Uterus (tissue), 3 donors: ENCODE measurements at regions not wholly inside any gene's neighbourhood (a gene's known extent, or its start where the extent isn't known, plus 50 kb on each side); places are given as distances from the start of the nearest gene placed in this dataset.

Experiments used
- DNase-seq, 2 donors: peaks; one replicate each; pipeline ENCODE4 v3.0.0-alpha.2; 2019 to 2020
- H3K27ac ChIP-seq, 2 donors: fragments of 200-600 bp; sonication (generic); 1 replicate in 1 of 2; 2 replicates in 1 of 2; pipeline ENCODE4 v1.5.1; 2016 to 2018
- H3K27me3 ChIP-seq, 2 donors: fragments of 200-600 bp; sonication (generic); one replicate each; pipeline ENCODE4 v1.5.1; 2018 to 2019; ENCODE audit warnings: control low read depth in 1 of 2
- H3K36me3 ChIP-seq, 2 donors: fragments of 200-600 bp; sonication (generic); one replicate each; pipeline ENCODE4 v1.5.1; 2019; ENCODE audit warnings: control low read depth in 1 of 2
- H3K4me1 ChIP-seq, 2 donors: fragments of 200-600 bp; sonication (generic); one replicate each; pipeline ENCODE4 v1.5.1; 2018 to 2019; ENCODE audit warnings: control low read depth in 1 of 2
- H3K4me3 ChIP-seq, 2 donors: fragments of 200-600 bp; sonication (generic); 1 replicate in 1 of 2; 2 replicates in 1 of 2; pipeline ENCODE4 v1.5.1; 2018 to 2019; ENCODE audit warnings: mild to moderate bottlenecking in 1 of 2
- H3K9me3 ChIP-seq, 2 donors: fragments of 200-600 bp; sonication (generic); one replicate each; pipeline ENCODE4 v1.5.1; 2019; ENCODE audit warnings: control low read depth in 1 of 2
- CTCF ChIP-seq, 4 experiments: fragments of 200-600 bp in 2 of 4; fragments of 450-650 bp in 2 of 4; sonication (generic) in 2 of 4; IDR thresholded peaks; one replicate each; pipeline ENCODE4 v1.5.1; 2016 to 2019; ENCODE audit warnings: antibody characterized with exemption in 4 of 4, mild to moderate bottlenecking in 2 of 4, moderate library complexity in 1 of 4
- POLR2A ChIP-seq, 2 donors: fragments of 450-650 bp; IDR thresholded peaks; one replicate each; pipeline ENCODE4 v1.6.1; 2016; ENCODE audit warnings: antibody characterized with exemption in 2 of 2, mild to moderate bottlenecking in 1 of 2, moderate library complexity in 1 of 2
- intact Hi-C: fragments of 100-400 bp; cut with DNase I; formaldehyde crosslinking; loops from one replicate; pipeline ENCODE4 v1.15.1; 2023; ENCODE audit warnings: low total_unique reads
- donor health status: DM: yes; HTN: yes; CAD: no.

- H3K9me3 ChIP-seq: no peaks in the 10 kb centered on the region
- TF ChIP-seq POLR2A (IDR thresholded peaks at IDR 0.05) (no peak), CTCF (IDR thresholded peaks at IDR 0.05) (no peak)
- H3K27ac ChIP-seq: no peak overlapping the region
- H3K27me3 ChIP-seq: no peaks in the 10 kb centered on the region
- no peaks in the 10 kb centered on the region for H3K4me1 ChIP-seq
- no peak overlapping the region for H3K4me3 ChIP-seq
- no peak for DNase-seq
- H3K36me3 ChIP-seq: no peaks in the 10 kb centered on the region
- intact Hi-C loops: no loop called here
Observed at GRCh38 chr2:57333221-57333620, 713.4 kb upstream of the VRK2 start.

- intact Hi-C loops: no loop called here
- Histone ChIP-seq H3K36me3 (no peaks in the 10 kb centered on the region), H3K4me1 (no peaks in the 10 kb centered on the region), H3K27me3 (no peaks in the 10 kb centered on the region), H3K4me3 (no peak overlapping the region), H3K27ac (no peak overlapping the region), H3K9me3 (no peaks in the 10 kb centered on the region)
- no peak for TF ChIP-seq CTCF (IDR thresholded peaks at IDR 0.05)
- TF ChIP-seq POLR2A (IDR thresholded peaks at IDR 0.05): no peak
- no peak for DNase-seq
Observed at GRCh38 chr2:57343391-57344006, 703.1 kb upstream of the VRK2 start.

GRCh38 chr2:57368190-57368589 lies 678.4 kb upstream of the VRK2 start:
- no peaks in the 10 kb centered on the region for H3K9me3 ChIP-seq
- H3K4me3 ChIP-seq: no peak overlapping the region
- no peaks in the 10 kb centered on the region for H3K36me3 ChIP-seq
- intact Hi-C loops: no loop called here
- H3K4me1 ChIP-seq: no peaks in the 10 kb centered on the region
- TF ChIP-seq CTCF (IDR thresholded peaks at IDR 0.05): no peak
- no peak for TF ChIP-seq POLR2A (IDR thresholded peaks at IDR 0.05)
- DNase-seq: no peak
- H3K27ac ChIP-seq: no peak overlapping the region
- H3K27me3 ChIP-seq: no peaks in the 10 kb centered on the region

GRCh38 chr2:57370882-57371585 lies 675.6 kb upstream of the VRK2 start:
- H3K36me3 ChIP-seq: no peaks in the 10 kb centered on the region
- H3K27me3 ChIP-seq: no peaks in the 10 kb centered on the region
- H3K9me3 ChIP-seq: no peaks in the 10 kb centered on the region
- no peaks in the 10 kb centered on the region for H3K4me1 ChIP-seq
- TF ChIP-seq CTCF (IDR thresholded peaks at IDR 0.05) (no peak), POLR2A (IDR thresholded peaks at IDR 0.05) (no peak)
- no peak overlapping the region for H3K4me3 ChIP-seq
- H3K27ac ChIP-seq: no peak overlapping the region
- DNase-seq: no peak
- intact Hi-C loops: no loop called here

GRCh38 chr2:57372237-57372984 lies 674.2 kb upstream of the VRK2 start:
- DNase-seq: no peak
- Histone ChIP-seq H3K4me1 (no peaks in the 10 kb centered on the region), H3K27me3 (no peaks in the 10 kb centered on the region), H3K36me3 (no peaks in the 10 kb centered on the region), H3K27ac (no peak overlapping the region), H3K9me3 (no peaks in the 10 kb centered on the region), H3K4me3 (no peak overlapping the region)
- intact Hi-C loops: no loop called here
- TF ChIP-seq POLR2A (IDR thresholded peaks at IDR 0.05): no peak
- no peak for TF ChIP-seq CTCF (IDR thresholded peaks at IDR 0.05)
